Esophagus muscularis mucosa (tissue), 4 donors: ENCODE measurements at regions not wholly inside any gene's neighbourhood (a gene's known extent, or its start where the extent isn't known, plus 50 kb on each side); places are given as distances from the start of the nearest gene placed in this dataset.

ENCODE experiments used
- DNase-seq: peaks from one replicate; pipeline ENCODE4 v3.0.0-alpha.2; 2017; ENCODE audit errors: extremely low spot score
- H3K27ac ChIP-seq, 4 donors: fragments of 200-600 bp; sonication (generic); replicated peaks in 1 of 4; 1 replicate in 3 of 4; 2 replicates in 1 of 4; pipeline ENCODE4 v1.5.1; 2016 to 2019; ENCODE audit warnings: mild to moderate bottlenecking in 1 of 4
- H3K27me3 ChIP-seq, 4 donors: fragments of 200-600 bp; sonication (generic); one replicate each; pipeline versions ENCODE4 v1.5.1 to v1.6.0; 2016 to 2019
- H3K36me3 ChIP-seq, 4 donors: fragments of 200-600 bp; sonication (generic); one replicate each; pipeline ENCODE4 v1.5.1; 2016 to 2019
- H3K4me1 ChIP-seq, 4 donors: fragments of 200-600 bp; sonication (generic); one replicate each; pipeline ENCODE4 v1.5.1; 2016 to 2019
- H3K4me3 ChIP-seq, 4 donors: fragments of 200-600 bp; sonication (generic); 1 replicate in 2 of 4; 2 replicates in 2 of 4; pipeline ENCODE4 v1.5.1; 2016 to 2019; ENCODE audit warnings: mild to moderate bottlenecking in 4 of 4, moderate library complexity in 1 of 4
- H3K9me3 ChIP-seq, 4 donors: fragments of 200-600 bp; sonication (generic); 1 replicate in 3 of 4; 2 replicates in 1 of 4; pipeline ENCODE4 v1.5.1; 2016 to 2019
- EP300 ChIP-seq: sonication (generic); formaldehyde crosslinking; IDR thresholded peaks from one replicate; pipeline ENCODE4 v1.6.1; 2017; ENCODE audit warnings: antibody characterized with exemption
- POLR2A ChIP-seq: fragments of 450-650 bp; IDR thresholded peaks from one replicate; pipeline ENCODE4 v1.6.1; 2017; ENCODE audit warnings: antibody characterized with exemption, moderate library complexity, mild to moderate bottlenecking, low read depth
- POLR2AphosphoS5 ChIP-seq, 2 donors: sonication (generic); formaldehyde crosslinking; IDR thresholded peaks; one replicate each; pipeline ENCODE4 v1.6.1; 2017; ENCODE audit warnings: antibody characterized with exemption in 2 of 2
- WGBS: methylation state at CpG from one replicate; pipeline ENCODE4 v1.1.5; 2018; 5-methylcytosine and 5-hydroxymethylcytosine counted together
- intact Hi-C: fragments of 100-400 bp; cut with DNase I; formaldehyde crosslinking; loops from one replicate; pipeline ENCODE4 v1.15.1; 2023
- TF ChIP-seq, protein P1 (sequence below), 3 experiments: fragments of 200-600 bp in 2 of 3; fragments of 450-650 bp in 1 of 3; sonication (generic) in 2 of 3; IDR thresholded peaks; one replicate each; pipeline ENCODE4 v1.5.1; 2017 to 2019; ENCODE audit warnings: antibody characterized with exemption in 3 of 3, mild to moderate bottlenecking in 2 of 3, moderate library complexity in 1 of 3

GRCh38 chr3:55270976-55271375 is 216.1 kb downstream of the WNT5A start:
- TF ChIP-seq POLR2A (no peak), EP300 (no peak), POLR2AphosphoS5 (IDR thresholded peaks at IDR 0.05) (no peak)
- TF ChIP-seq, protein P1, sequence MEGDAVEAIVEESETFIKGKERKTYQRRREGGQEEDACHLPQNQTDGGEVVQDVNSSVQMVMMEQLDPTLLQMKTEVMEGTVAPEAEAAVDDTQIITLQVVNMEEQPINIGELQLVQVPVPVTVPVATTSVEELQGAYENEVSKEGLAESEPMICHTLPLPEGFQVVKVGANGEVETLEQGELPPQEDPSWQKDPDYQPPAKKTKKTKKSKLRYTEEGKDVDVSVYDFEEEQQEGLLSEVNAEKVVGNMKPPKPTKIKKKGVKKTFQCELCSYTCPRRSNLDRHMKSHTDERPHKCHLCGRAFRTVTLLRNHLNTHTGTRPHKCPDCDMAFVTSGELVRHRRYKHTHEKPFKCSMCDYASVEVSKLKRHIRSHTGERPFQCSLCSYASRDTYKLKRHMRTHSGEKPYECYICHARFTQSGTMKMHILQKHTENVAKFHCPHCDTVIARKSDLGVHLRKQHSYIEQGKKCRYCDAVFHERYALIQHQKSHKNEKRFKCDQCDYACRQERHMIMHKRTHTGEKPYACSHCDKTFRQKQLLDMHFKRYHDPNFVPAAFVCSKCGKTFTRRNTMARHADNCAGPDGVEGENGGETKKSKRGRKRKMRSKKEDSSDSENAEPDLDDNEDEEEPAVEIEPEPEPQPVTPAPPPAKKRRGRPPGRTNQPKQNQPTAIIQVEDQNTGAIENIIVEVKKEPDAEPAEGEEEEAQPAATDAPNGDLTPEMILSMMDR (IDR thresholded peaks at IDR 0.05) = no peak
- 54% methylated on average over 3 of the region's 3 CpGs for WGBS
- intact Hi-C loops = no loop called here
- Histone ChIP-seq H3K27me3 (no peaks in the 10 kb centered on the region), H3K36me3 (no peaks in the 10 kb centered on the region), H3K9me3 (no peaks in the 10 kb centered on the region), H3K4me3 (no peak overlapping the region), H3K27ac (no peak overlapping the region), H3K4me1 (peaks cover 0 to 14% (median 5%) of the 10 kb centered on the region in 4 donors)
- DNase-seq = no peak

DNA sequence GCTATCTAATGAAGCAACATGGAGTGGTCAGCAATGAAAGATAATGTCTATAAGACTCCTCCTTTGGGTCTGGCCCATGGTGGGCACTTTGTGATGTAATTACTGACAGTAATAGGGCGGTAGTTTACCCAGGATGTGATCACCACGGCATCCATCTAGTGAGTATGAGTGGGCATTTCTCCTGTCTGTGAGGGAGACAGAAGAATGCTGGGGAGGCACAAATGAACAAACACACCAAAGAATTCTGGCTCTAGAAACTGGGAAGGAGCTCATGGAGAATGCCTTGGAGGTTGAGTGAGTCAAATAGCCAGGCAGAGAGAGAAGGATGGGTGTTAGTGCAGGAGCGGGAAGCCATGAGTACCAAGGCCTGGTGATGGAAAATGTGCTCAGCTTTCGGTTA is 217.5 kb downstream of the WNT5A start:
- TF ChIP-seq POLR2A (no peak), POLR2AphosphoS5 (IDR thresholded peaks at IDR 0.05) (no peak), EP300 (no peak)
- TF ChIP-seq, protein P1 (IDR thresholded peaks at IDR 0.05) = no peak
- Histone ChIP-seq H3K27ac (no peak overlapping the region), H3K36me3 (no peaks in the 10 kb centered on the region), H3K27me3 (no peaks in the 10 kb centered on the region), H3K4me1 (peaks cover 0 to 17% (median 8%) of the 10 kb centered on the region in 4 donors), H3K4me3 (no peak overlapping the region), H3K9me3 (no peaks in the 10 kb centered on the region)
- DNase-seq = no peak
- intact Hi-C loops = no loop called here
- WGBS = 97% methylated on average over 4 of the region's 4 CpGs

- WGBS = 95% methylated on average over 4 of the region's 4 CpGs
- intact Hi-C loops = no loop called here
- TF ChIP-seq POLR2A (no peak), EP300 (no peak), POLR2AphosphoS5 (IDR thresholded peaks at IDR 0.05) (no peak)
- TF ChIP-seq, protein P1 (IDR thresholded peaks at IDR 0.05) = no peak
Measured at GRCh38 chr3:55269096-55269495, 218.0 kb downstream of the WNT5A start.

GRCh38 chr3:55267206-55267930 is 219.7 kb downstream of the WNT5A start:
- intact Hi-C loops = no loop called here
- Histone ChIP-seq H3K27ac (no peak overlapping the region), H3K4me1 (peaks cover 0 to 17% (median 8%) of the 10 kb centered on the region in 4 donors), H3K9me3 (no peaks in the 10 kb centered on the region), H3K27me3 (no peaks in the 10 kb centered on the region), H3K36me3 (no peaks in the 10 kb centered on the region), H3K4me3 (no peak overlapping the region)
- TF ChIP-seq POLR2A = no peak
- TF ChIP-seq POLR2AphosphoS5 (IDR thresholded peaks at IDR 0.05) = no peak
- TF ChIP-seq EP300 = no peak
- TF ChIP-seq, protein P1 (IDR thresholded peaks at IDR 0.05) = no peak
- DNase-seq = no peak
- 62% methylated on average over 2 of the region's 2 CpGs for WGBS

More at GRCh38 chr3:55269096-55269495, 218.0 kb downstream of the WNT5A start:
- H3K4me1 ChIP-seq = peaks cover 0 to 17% (median 8%) of the 10 kb centered on the region in 4 donors
- no peaks in the 10 kb centered on the region for H3K9me3 ChIP-seq
- no peak overlapping the region for H3K27ac ChIP-seq
- no peaks in the 10 kb centered on the region for H3K27me3 ChIP-seq
- H3K4me3 ChIP-seq = no peak overlapping the region
- DNase-seq = no peak
- no peaks in the 10 kb centered on the region for H3K36me3 ChIP-seq

DNA sequence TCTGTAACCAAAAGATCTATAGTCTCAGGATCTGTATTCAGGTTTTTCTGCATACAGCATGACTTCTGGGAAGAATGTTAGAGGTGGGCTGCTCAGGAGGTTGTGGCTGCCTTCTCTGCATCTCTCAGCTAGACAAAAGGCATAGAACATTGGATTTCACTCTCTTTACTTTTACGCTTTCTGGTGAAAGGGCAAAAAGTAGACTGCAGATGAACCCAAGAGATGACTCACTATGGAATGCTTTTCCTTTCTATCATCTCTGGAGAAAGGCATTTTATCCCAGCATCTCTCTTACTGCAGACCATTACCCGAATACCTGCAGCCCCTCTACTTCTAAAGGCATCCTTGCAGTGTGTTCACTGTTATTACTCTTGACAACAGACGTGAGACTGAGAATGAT is 222.2 kb downstream of the WNT5A start:
- DNase-seq = no peak
- Histone ChIP-seq H3K36me3 (no peaks in the 10 kb centered on the region), H3K4me3 (no peak overlapping the region), H3K4me1 (peaks cover 0 to 17% (median 8%) of the 10 kb centered on the region in 4 donors), H3K27me3 (no peaks in the 10 kb centered on the region), H3K27ac (no peak overlapping the region), H3K9me3 (no peaks in the 10 kb centered on the region)
- intact Hi-C loops = no loop called here
- 87% methylated on average over 3 of the region's 3 CpGs for WGBS
- TF ChIP-seq POLR2AphosphoS5 (IDR thresholded peaks at IDR 0.05) = no peak
- no peak for TF ChIP-seq POLR2A
- TF ChIP-seq EP300 = no peak
- TF ChIP-seq, protein P1 (IDR thresholded peaks at IDR 0.05) = no peak
